DND-41 (cell line): ENCODE measurements at regions not wholly inside any gene's neighbourhood (a gene's known extent, or its start where the extent isn't known, plus 50 kb on each side); places are given as distances from the start of the nearest gene placed in this dataset.

ENCODE experiments used
- ATAC-seq: fragments of 200-7000 bp; cut with Tn5 transposase; 3 replicates; pipeline ENCODE4 v1.9.1; 2021; ENCODE audit warnings: low read depth; ENCODE audit not compliant: insufficient read depth
- DNase-seq: peaks from one replicate; pipeline ENCODE4 v3.0.0-alpha.2; 2020
- H2AFZ ChIP-seq: 2 replicates; pipeline ENCODE4 v1.6.0; 2012; ENCODE audit warnings: low read depth, low read length
- H3K27ac ChIP-seq: 2 replicates; pipeline ENCODE4 v1.5.1; 2012; ENCODE audit warnings: low read length, inconsistent platforms
- H3K27me3 ChIP-seq: fragments of 200-600 bp; sonication (generic); 2 replicates; pipeline ENCODE4 v1.6.0; 2012; ENCODE audit warnings: low read length, mild to moderate bottlenecking, inconsistent platforms; ENCODE audit not compliant: insufficient read depth, poor library complexity
- H3K36me3 ChIP-seq: 2 replicates; pipeline ENCODE4 v1.5.1; 2012; ENCODE audit warnings: low read length, inconsistent platforms; ENCODE audit not compliant: insufficient read depth
- H3K4me1 ChIP-seq: 2 replicates; pipeline ENCODE4 v1.5.1; 2012; ENCODE audit warnings: mild to moderate bottlenecking, low read length; ENCODE audit not compliant: insufficient read depth
- H3K4me2 ChIP-seq: 2 replicates; pipeline ENCODE4 v1.6.0; 2012; ENCODE audit warnings: mild to moderate bottlenecking, moderate library complexity, low read length, inconsistent platforms; ENCODE audit not compliant: insufficient read depth
- H3K4me3 ChIP-seq, 2 experiments: fragments of 200-600 bp in 1 of 2; shearing (Covaris generic) in 1 of 2; 2 replicates each; pipeline ENCODE4 v1.5.1; 2012 to 2016; ENCODE audit warnings: inconsistent platforms in 2 of 2, low read length in 2 of 2, mild to moderate bottlenecking in 2 of 2, low read depth in 1 of 2, moderate library complexity in 1 of 2
- H3K79me2 ChIP-seq: 2 replicates; pipeline ENCODE4 v1.6.0; 2012; ENCODE audit warnings: low read length, inconsistent platforms; ENCODE audit not compliant: insufficient read depth
- H3K9ac ChIP-seq: 2 replicates; pipeline ENCODE4 v1.6.0; 2012; ENCODE audit warnings: low read depth, mild to moderate bottlenecking, inconsistent platforms, low read length, moderate library complexity
- H3K9me3 ChIP-seq: 2 replicates; pipeline ENCODE4 v1.5.1; 2012; ENCODE audit warnings: low read length, moderate library complexity, mild to moderate bottlenecking, inconsistent platforms; ENCODE audit not compliant: insufficient read depth, severe bottlenecking
- H4K20me1 ChIP-seq: 2 replicates; pipeline ENCODE4 v1.6.0; 2012; ENCODE audit warnings: low read length; ENCODE audit not compliant: insufficient read depth
- CTCF ChIP-seq: IDR thresholded peaks from 2 replicates; pipeline ENCODE4 v1.5.1; 2012; ENCODE audit warnings: borderline replicate concordance, low read length, moderate library complexity, mild to moderate bottlenecking; ENCODE audit not compliant: poor library complexity, severe bottlenecking; ENCODE audit errors: extremely low read depth
- EZH2 ChIP-seq: IDR thresholded peaks from 3 replicates; pipeline ENCODE4 v1.6.1; 2012; ENCODE audit warnings: borderline replicate concordance, low read depth, mild to moderate bottlenecking, moderate library complexity, low read length, inconsistent platforms; ENCODE audit not compliant: severe bottlenecking

DNA sequence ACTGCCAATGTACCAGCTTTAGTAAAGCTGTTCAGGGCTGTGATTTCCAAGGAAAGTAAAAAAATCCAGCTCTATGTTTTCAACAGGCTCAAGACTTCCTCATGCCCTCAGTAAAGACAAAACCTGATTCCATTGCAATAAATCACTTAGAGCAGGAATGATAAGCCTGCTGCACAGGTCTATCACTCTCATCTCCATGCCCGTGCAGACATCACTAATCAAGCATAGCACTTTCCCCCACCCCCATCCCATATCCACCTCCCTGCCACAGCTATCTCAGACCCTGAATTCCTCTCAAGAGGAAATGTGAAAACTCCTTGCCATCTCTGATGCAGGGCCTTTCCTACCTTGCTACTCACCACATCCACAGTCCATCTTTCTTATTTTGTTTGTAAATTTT lies 554.9 kb downstream of the MAFB start:
- no peak for TF ChIP-seq CTCF
- TF ChIP-seq EZH2 = no peak
- Histone ChIP-seq H3K4me1 (no peaks in the 10 kb centered on the region), H2AFZ (no peak overlapping the region), H3K79me2 (no peaks in the 10 kb centered on the region), H3K27me3 (peaks cover 8% of the 10 kb centered on the region), H4K20me1 (no peaks in the 10 kb centered on the region), H3K4me2 (no peak overlapping the region), H3K36me3 (no peaks in the 10 kb centered on the region), H3K9ac (no peak overlapping the region), H3K27ac (no peak overlapping the region), H3K9me3 (no peaks in the 10 kb centered on the region), H3K4me3 (no peak overlapping the region)
- no peak for ATAC-seq
- DNase-seq = no peak

GRCh38 chr20:40120827-40121226 lies 568.2 kb downstream of the MAFB start:
- ATAC-seq (no peak), DNase-seq (no peak)
- Histone ChIP-seq H2AFZ (no peak overlapping the region), H3K4me1 (no peaks in the 10 kb centered on the region), H4K20me1 (no peaks in the 10 kb centered on the region), H3K36me3 (no peaks in the 10 kb centered on the region), H3K79me2 (no peaks in the 10 kb centered on the region), H3K4me2 (no peak overlapping the region), H3K4me3 (no peak overlapping the region), H3K9ac (no peak overlapping the region), H3K27ac (no peak overlapping the region), H3K27me3 (peaks cover 37% of the 10 kb centered on the region), H3K9me3 (no peaks in the 10 kb centered on the region)
- no peak for TF ChIP-seq CTCF
- TF ChIP-seq EZH2 = no peak

- no peak overlapping the region for H3K9ac ChIP-seq
- no peaks in the 10 kb centered on the region for H3K36me3 ChIP-seq
- H4K20me1 ChIP-seq = no peaks in the 10 kb centered on the region
- no peaks in the 10 kb centered on the region for H3K79me2 ChIP-seq
- H3K4me3 ChIP-seq = no peak overlapping the region
- H3K4me1 ChIP-seq = no peaks in the 10 kb centered on the region
- no peak overlapping the region for H2AFZ ChIP-seq
- H3K27ac ChIP-seq = no peak overlapping the region
- no peak overlapping the region for H3K4me2 ChIP-seq
- TF ChIP-seq CTCF = no peak
- TF ChIP-seq EZH2 = no peak
- peaks cover 24% of the 10 kb centered on the region for H3K27me3 ChIP-seq
- ATAC-seq (no peak), DNase-seq (no peak)
- H3K9me3 ChIP-seq = no peaks in the 10 kb centered on the region
Measured at GRCh38 chr20:40111282-40111681, 577.8 kb downstream of the MAFB start.

DNA sequence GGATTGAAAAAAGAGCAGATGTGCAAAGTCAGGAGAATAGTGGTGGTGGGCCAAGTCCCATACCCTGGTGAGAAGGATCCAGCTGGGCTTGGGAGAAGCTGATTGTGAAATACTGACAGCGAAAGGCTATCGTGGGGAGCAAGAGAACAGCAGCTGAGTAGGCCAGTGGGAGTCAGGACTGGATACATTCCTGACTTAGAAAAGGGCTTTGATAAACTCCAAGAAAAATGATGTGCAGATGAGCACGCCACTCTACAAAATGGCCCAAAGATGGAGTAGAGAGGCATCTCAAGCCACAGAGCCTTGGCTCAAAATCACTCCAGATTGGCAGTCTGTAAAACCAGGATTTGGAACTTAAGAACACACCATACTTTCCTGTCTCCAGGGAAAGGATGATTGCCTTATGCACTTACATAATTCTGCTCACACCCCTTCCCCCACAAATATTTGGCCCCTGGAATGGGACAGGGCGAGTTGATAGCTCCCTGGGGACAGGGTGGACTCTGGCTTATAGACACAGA lies 578.7 kb downstream of the MAFB start:
- Histone ChIP-seq H3K9me3 (no peaks in the 10 kb centered on the region), H3K4me1 (no peaks in the 10 kb centered on the region), H3K4me2 (no peak overlapping the region), H3K4me3 (no peak overlapping the region), H3K36me3 (no peaks in the 10 kb centered on the region), H3K9ac (no peak overlapping the region), H3K27ac (no peak overlapping the region), H4K20me1 (no peaks in the 10 kb centered on the region), H3K79me2 (no peaks in the 10 kb centered on the region), H3K27me3 (peaks cover 15% of the 10 kb centered on the region), H2AFZ (no peak overlapping the region)
- TF ChIP-seq EZH2 = no peak
- TF ChIP-seq CTCF = no peak
- DNase-seq (no peak), ATAC-seq (no peak)
